ENCODE measurements at regions not wholly inside any gene's neighbourhood (a gene's known extent, or its start where the extent isn't known, plus 50 kb on each side); places are given as distances from the start of the nearest gene placed in this dataset.

GRCh38 chr9:6090277-6091210 is 75.1 kb upstream of the RANBP6 start:
- H3K4me3 ChIP-seq (ENCODE audit: low read length) = no peak overlapping the region
- TF ChIP-seq, protein P1, sequence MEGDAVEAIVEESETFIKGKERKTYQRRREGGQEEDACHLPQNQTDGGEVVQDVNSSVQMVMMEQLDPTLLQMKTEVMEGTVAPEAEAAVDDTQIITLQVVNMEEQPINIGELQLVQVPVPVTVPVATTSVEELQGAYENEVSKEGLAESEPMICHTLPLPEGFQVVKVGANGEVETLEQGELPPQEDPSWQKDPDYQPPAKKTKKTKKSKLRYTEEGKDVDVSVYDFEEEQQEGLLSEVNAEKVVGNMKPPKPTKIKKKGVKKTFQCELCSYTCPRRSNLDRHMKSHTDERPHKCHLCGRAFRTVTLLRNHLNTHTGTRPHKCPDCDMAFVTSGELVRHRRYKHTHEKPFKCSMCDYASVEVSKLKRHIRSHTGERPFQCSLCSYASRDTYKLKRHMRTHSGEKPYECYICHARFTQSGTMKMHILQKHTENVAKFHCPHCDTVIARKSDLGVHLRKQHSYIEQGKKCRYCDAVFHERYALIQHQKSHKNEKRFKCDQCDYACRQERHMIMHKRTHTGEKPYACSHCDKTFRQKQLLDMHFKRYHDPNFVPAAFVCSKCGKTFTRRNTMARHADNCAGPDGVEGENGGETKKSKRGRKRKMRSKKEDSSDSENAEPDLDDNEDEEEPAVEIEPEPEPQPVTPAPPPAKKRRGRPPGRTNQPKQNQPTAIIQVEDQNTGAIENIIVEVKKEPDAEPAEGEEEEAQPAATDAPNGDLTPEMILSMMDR (conservative IDR thresholded peaks at IDR 0.05; ENCODE audit: low read length) = no peak
- no peak for DNase-seq (ENCODE audit: low read depth)

DNA sequence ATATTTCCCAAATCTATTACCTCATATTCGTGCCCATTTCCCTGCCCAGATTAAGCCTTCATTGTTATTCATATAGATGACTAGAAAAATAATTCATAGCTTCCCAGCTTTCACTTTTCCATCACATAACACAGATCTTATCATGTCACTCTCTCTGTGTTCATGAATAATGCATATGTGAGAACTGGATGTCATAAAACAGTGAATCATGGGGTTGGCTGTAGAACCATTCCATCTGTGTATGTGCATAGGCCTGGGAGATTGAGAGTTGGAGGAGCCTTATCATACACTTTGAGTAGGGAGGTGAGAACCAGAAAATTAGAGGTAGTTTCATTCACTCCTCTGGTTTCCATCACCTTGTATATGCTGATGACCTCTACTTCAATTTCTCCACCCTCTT is 73.9 kb upstream of the RANBP6 start:
- no peak overlapping the region for H3K4me3 ChIP-seq (ENCODE audit: low read length)
- TF ChIP-seq, protein P1 (conservative IDR thresholded peaks at IDR 0.05; ENCODE audit: low read length) = no peak
- DNase-seq (ENCODE audit: low read depth) = no peak

DNA sequence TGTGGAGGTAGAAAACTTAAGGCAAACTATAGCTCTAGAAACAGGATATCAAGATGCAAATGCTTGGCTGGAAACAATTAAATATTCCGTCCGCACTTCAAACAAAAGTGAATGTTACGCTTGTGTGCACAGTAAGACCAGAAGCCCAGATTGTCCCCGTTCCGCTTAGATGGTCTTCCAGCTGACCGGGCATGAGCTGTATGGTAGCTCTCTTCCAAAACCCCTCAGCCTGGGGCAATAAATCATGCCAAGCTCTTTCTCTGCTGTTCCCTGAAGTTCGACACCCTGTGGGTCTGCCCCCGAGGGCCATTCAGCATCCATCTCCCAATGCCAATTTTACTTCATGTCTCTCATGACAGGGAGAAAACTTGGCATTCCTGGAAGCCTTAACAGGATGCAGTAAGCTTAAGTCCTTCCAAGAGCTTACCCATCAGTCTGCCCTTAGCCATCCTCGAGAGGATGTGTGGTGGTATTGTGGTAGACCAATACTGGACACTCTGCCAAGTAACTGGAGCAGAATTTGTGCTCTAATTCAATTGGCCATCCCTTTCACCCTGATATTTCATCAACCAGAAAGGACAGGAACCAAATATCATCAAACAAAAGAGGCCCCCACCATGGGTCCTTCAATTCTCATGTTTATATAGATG is 70.7 kb upstream of the RANBP6 start:
- H3K4me3 ChIP-seq (ENCODE audit: low read length) = no peak overlapping the region
- DNase-seq (ENCODE audit: low read depth) = no peak
- TF ChIP-seq, protein P1 (conservative IDR thresholded peaks at IDR 0.05; ENCODE audit: low read length) = no peak

DNA sequence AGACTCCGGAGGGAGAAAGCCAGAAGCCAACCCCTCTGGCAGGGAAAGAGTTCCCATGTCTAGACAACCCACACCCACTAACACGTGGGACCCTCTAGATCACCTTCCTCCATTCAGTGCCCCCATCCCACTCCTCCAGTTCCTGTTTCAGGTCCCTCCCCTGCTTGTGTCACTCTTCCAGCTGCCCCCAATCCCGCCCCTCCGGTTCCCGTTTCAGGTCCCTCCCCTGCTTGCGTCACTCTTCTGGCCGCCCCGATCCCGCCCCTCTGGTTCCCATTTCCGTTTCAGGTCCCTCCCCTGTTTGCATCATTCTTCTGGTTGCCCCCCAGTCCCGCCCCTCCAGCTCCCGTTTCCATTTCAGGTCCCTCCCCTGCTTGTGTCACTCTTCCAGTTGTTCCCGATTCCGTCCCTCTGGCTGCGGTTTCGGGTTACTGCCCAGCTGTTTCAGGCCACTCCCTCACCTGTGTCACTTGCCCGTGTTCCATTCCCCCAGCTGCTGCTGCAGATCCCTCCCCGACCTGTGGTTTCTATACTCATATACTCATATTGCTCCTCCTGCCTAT is 64.8 kb upstream of the RANBP6 start:
- DNase-seq (ENCODE audit: low read depth) = peak; percentile 92
- H3K4me3 ChIP-seq (ENCODE audit: low read length) = peak overlapping the region; percentile 73
- TF ChIP-seq, protein P1 (conservative IDR thresholded peaks at IDR 0.05; ENCODE audit: low read length) = peak; percentile 12; the same call in 1 of the 2 replicates

- TF ChIP-seq, protein P1 (conservative IDR thresholded peaks at IDR 0.05; ENCODE audit: low read length) = no peak
- peak overlapping the region; percentile 73 for H3K4me3 ChIP-seq (ENCODE audit: low read length)
- no peak for DNase-seq (ENCODE audit: low read depth)
Measured at GRCh38 chr9:6079386-6079785, 64.0 kb upstream of the RANBP6 start.

- H3K4me3 ChIP-seq (ENCODE audit: low read length) = no peak overlapping the region
- TF ChIP-seq, protein P1 (conservative IDR thresholded peaks at IDR 0.05; ENCODE audit: low read length) = no peak
- DNase-seq (ENCODE audit: low read depth) = no peak
Measured at GRCh38 chr9:6078382-6079105, 63.1 kb upstream of the RANBP6 start.

Data from AG10803 (cell line).